GM18861 (cell line): ENCODE measurements at regions not wholly inside any gene's neighbourhood (a gene's known extent, or its start where the extent isn't known, plus 50 kb on each side); places are given as distances from the start of the nearest gene placed in this dataset.
A peak's percentile ranks its signal among the peaks of the same experiment; 100 is the strongest.

ENCODE experiments used
- ATAC-seq: cut with Tn5 transposase; IDR thresholded peaks from one replicate; pipeline ENCODE4 v1.9.1; 2021; ENCODE audit not compliant: unreplicated experiment

DNA sequence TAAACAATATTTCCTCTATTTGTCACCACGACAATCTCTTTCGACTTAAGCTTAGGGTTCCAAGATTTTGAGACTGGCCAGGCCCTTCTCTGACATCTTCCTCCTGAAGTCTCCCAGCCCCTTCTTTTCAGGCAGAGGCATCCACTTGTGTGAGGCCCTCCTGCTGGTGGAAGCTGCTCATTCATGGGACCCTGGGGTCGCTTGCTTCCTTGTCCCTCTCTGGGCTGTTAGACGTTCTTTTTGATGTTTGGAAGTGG, 188.2 kb upstream of the APCDD1 start:
- no peak for ATAC-seq

DNA sequence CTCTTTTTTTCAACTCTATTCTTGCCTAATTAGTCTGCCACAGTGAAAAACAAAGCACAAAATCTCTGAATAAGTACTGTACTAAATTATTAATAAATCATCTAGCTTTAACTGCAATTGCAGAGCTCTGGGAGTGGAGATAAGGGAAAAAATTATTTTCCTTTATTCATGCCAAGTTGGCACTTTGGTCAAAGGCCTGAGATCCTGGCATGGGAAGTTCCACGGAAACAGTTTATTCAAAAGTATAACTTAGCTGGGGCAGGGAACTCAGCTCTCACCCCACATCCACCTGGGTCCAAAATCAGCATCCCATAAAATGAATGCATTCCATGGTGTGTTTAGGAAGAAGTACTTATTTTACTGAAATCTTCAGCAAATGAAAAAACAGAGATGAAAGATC, 185.2 kb upstream of the APCDD1 start:
- no peak for ATAC-seq

DNA sequence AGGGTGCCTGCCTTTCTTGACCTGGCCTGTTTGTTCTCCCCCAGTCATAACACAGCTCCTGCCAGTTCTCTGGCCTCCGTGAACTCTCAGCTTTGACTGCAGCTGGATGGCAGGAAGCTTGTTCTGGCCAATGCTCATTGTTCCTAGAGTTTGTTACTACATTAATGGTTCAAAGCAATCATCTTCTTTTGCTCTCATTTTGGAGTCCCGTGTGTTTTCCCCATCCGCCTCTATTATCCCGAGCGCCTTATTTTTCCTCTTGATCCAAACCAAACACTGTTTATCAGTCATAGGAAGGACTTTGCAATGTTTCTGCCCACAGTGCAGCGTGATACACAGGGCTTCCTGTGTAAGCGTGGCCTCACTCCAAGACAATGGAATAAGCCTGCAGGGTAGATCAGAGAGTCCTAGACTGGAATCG, 184.3 kb upstream of the APCDD1 start:
- ATAC-seq = no peak

DNA sequence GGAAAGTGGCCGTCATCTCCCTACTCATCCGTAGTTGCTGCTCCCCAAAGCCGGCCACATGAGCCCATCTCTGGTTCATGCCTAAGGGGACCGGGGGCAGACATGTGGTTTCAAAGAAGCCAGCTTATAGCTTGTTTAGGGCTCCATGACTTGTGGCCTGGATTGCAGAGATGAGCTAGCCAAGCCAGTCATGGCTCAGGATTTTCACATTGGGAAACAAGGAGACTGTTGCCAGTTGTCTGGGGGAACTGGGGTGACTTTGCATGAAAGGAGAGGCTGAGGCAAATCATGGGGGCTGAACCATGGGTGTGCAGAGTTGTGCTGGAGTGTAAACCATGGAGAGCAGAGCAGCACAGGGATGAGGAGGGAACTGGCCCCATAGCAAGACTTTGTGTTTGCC, 183.0 kb upstream of the APCDD1 start:
- no peak for ATAC-seq

DNA sequence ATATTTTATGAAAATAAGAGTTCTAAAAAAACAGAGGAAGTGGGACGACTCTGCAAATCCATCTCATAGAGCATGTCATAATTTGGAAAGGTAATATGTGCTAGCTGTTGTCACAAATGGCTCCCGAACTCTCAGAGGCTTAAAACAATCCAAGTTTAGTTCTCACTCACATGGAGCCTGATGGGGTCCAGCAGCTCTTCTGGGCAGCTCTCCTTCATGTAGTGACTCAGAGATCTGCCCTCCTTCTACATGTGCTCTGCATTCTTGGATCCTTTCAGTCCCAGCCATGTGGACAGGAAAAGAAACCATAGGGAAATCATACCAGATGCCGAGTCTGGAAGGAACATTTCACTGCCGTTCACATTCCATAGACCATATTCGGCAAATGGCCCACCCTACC, 180.1 kb upstream of the APCDD1 start:
- no peak for ATAC-seq

DNA sequence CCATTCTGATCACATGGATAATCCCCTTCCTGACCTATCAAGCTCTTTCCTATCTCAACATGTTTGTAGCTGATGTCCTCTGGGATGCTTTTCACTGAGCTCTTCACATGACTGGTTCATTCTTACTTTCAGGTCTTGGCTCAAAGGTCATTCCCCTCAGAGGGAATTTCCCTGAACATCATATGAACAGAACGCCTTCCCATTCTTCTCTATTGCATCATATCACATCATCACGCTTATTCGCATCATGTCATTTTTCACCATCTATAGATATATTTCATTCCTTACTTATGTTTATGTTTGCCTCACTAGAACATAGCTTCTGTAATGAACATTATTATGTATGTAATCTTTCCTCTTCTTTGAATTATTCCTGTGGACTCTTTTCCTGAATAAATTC, 178.9 kb upstream of the APCDD1 start:
- no peak for ATAC-seq

DNA sequence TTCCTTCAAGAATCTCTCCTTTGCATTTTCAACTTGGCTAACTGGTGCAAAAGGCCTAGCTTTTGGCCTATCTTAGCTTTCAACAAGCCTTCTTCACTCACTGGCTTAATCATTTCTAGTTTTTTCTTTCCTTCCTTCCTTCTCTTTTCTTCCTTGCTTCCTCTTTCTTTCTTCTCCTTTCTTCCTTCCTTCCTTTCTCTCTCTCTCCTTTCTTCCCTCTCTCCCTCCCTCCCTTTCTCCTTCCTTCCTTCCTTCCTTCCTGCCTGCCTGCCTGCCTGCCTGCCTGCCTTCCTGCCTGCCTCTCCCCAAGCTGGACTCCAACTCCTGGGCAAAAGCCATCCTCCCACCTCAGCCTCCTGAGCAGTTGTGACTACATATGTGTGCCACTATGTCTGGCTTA, 176.2 kb upstream of the APCDD1 start:
- no peak for ATAC-seq

DNA sequence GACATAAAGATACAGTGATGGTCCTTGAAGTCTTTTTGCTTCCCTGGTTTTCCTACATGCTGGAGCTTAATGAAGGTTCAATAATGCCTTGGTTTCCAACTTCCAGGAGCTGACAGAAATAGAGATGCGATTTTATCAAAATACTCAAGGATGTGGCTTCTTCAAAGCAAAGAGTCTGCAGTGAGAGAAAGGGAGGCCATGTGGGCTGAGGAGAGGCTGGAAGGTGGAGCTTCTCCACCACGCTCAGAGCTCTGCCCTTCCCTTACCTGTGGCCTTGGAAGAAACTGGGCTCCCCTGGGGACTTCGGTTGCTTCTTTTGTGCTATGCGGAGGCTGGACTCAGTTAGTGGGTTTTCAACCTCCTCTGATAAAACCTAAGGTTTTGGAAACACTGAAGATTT, 175.0 kb upstream of the APCDD1 start:
- no peak for ATAC-seq

DNA sequence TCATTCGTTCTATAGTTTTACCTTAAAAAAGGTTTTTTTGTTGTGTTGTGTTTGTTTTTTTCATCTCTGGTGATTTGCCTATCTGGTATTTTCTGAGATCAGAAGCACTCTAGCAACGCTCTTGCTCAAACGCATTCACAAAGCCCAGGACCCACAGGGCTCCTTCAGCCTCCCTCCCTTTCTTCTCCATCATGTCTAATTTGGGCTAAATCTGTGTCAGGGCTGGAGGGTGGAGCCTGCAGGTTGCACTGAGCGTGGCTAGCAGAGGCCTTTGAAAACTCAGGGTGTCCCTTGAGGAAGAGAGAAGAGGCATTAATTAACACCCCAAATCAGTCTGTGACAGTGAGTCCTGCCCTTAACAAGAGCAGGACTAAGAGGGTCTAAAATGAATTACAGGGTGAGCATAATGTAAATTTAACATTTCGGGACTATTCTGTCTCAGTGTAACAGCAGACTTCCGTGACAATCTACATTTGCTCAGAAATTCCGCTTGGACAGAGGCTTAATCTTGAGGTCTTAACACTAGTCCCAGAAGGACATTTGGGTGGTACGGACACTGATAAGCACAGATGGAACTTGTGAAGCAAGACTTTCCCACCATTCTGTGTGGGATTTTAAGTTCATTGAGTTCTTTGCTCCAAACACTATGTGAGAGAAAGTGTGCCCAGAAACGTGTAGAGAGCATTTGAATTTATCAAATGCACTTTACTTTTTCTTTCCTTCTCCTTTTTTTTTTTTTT, 174.4 kb upstream of the APCDD1 start:
- ATAC-seq = no peak

DNA sequence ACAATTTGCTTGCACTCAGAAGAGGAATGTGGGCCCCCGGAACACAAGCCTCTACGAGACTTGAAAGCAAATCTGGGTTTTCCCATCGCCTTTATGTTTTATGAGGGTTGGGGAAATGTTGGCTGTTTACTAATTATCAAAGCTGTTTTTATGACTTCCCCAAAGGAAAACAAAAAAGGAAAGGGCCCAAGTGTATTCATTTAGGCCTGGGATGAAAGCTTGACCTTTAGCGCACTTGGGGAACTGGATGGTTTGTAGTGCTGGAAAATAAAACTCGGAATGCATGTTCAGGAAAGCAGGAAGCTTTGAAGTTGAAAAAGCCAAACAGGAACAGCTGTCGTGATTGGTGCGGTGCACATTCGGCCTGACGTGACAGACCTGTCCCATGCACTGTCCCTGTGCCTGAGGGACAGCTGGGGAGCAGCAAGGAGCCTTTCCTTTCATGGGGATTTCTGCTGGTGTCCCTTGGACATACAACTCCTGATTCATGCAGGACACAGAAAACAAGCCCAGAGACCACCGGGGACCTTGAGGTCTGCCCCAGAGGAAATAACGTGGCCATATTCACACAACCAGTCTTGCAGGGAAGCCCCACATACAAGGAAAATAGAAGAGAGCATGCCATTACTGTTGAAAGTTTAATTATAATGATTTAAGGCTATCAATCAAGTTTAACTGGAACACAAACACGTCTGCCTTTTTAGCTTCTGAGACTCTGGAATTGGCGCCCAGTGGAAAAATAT, 169.7 kb upstream of the APCDD1 start:
- no peak for ATAC-seq

DNA sequence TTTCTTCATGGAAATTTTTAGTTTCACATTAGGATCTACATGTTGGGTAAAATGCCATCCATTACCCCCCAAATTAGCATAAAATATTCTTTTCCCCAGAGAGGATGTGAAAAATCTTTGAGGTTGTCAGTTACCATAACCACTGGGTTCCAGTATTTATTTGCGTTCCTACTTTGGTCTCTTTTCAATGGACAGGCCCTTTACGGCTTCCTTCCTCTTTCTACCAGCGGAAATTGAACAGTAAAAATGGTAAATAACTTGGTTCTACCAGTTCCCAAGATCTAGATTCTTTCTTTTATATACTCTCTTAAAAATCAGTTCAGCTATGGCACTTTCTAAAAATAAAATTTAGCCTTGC, 169.2 kb upstream of the APCDD1 start:
- ATAC-seq = peak; percentile 72

DNA sequence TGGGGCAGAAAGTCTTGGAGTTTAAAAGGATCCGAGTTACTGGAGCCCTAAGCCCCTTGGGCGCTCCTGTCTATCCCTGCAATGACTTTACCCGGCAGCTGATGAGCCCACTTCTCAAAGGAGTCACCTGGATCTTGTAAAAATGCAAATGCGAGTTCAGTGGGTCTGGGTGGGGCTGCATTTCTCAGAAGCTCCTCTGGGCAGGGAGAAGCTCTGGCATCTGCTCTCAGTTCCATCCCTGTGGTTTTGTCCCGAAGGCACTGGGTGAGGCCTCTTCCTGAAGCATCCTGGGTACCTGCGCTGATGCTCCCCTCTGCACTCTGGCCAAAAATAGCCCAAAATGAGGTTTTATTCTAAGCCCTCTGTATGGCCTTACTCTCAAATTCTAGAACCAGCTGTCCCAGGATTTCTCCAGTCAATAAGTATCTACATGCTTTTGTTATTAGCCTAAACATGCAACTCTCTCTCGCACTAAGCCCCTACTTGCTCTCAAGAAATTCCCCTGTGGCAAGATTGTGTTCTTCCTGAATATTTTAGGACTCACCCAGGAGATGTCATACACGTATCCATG, 167.8 kb upstream of the APCDD1 start:
- ATAC-seq = no peak

DNA sequence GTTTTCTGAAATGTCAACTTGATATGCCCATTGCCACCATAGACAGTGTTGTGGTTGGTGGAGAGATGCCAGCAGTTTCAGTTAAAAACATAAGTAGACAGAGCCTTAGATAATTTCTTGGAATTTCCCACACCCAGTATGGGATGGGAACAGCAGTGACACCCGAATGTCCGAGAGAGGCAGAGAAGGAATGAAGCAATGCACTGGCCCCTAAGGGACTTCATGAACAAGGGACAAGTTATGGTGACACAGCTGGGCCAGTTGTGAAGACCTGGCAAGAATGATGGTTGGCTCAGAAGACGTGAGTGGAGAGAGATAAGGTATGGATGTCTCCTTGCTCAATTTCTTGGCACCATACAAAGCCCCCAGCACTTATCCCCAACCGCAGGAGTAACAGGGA, 165.2 kb upstream of the APCDD1 start:
- ATAC-seq = no peak

DNA sequence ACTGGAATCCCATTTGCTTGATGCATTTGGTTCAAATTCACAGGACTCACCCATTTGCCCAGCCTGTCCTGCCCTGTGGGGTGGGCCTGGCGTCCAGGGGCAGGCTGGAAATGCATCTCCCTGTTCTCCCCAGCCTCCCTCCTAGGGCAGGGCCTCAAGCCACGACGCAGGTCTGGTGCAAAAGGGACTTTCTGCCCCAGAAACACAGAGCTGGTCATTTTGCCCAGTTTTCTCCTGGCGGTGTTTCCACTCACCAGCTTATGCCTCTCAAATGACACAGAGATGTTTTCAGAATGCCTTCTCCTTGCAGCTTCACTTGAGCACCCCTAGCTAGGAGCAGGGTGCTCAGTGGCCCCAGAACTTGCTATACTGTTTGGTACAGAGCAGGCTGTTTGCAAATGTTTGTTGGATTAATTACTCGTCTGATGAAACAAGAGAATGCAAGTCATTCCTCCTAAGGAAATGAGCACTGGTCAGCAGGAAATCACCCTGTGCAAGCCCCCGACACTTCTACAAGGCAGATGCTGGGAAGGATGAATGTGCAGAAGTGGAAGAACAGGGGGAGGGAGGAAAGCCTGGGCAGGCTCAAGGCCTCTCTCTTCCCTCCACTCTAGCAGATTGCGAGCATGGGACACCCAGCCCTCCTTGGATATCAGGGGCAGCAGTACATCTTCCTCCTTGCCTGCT, 164.3 kb upstream of the APCDD1 start:
- ATAC-seq = no peak

DNA sequence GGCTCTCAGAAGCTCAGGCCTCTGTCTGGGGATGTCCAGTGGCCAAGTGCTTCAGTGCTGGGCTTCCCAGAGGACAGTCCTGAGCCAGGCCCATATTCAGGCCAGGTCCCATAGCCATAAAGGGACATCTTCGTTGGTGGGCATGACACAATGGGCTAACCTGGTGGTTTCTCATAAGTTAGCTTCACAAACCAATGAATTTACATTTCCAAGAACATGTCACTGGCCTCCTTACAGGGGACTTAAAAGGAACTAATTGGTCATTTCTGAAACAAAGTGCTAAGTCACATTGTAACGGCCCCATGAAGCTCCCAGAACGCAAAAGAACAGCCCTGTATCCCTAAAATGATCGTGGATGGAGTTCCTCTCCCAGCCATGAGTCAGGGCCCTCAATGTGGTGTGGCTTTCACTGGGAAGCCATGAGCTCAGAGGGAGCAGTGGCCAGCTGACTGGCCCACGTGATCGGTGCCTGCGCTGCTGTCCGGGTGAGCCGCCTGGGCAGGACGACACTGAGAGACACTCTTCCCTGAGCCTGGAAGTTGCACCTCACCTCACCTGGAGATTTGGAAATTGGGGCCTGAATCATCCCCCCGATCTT, 163.7 kb upstream of the APCDD1 start:
- ATAC-seq = no peak

DNA sequence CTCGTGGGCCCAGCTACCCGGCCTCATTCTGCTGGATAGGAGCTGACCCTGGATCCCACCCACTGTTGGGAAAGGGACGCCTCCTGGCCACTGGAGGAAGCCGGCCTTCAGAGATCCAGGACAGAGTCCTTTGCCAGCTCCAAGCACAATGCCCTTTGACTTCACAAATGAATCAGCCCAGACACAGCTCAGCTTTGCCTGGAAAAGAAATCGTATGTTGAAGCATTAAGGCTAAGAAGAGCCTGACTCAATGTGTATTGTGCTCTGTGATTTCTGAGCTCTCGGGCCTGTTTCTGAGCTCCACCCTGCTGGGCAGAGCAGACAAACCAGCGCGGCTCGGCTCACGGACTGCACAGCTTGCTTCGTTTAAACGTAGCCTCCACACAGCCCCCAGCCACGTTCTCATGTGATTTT, 162.9 kb upstream of the APCDD1 start:
- ATAC-seq = no peak

DNA sequence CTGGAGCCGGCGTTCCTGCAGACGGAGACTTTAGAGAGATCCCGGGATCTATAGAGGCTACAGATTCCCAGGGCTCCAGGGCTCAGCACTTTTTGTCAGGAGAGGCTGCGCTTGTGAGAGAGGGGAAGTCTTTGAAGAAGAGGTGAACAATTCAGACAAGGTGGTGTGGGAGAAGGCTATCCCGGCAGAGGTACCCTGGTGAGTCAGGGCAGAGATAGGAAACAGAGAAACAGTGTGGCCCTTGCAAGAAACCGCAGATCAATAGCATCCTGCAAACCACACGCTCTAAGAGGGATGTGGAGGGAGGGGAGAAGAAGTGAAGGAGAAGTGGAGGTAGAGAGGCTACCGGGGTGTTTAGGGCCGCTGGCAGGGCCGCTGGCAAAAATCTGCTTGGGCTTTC, 160.5 kb upstream of the APCDD1 start:
- ATAC-seq = no peak

DNA sequence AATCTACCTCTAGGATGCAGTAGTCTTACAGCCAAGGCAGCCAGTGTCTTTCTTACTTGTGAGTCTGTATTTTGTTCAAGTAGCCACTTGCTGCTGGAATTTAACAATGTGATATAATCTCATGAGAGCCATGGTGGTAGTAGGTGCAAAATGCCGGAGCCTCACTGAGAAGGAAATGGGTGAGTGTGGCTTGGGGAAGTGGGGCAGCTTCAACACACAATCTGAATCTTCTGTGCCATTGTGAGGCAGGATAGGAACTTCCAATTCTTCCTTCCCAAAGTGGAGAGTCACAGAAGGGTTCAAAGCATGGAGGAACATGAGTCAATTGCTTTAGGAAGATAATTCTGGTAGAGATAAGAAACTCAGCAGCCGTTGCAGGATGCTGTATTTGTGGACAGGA, 158.7 kb upstream of the APCDD1 start:
- no peak for ATAC-seq

DNA sequence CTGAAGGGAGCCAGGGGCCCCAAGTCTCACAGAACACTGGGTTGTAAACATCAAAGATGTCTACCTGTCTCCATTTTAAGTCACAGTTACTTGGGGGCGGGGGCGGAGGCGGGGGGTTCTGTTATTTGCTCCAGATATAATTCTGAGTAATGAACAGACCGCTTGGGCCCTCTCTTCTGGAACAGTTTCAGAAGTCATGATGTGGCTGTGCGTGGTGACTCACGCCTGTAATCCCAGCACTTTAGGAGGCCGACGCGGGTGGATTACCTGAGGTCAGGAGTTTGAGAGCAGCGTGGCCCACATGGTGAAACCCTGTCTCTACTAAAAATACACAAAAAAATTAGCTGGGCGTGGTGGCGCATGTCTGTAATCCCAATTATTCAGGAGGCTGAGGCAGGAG, 157.9 kb upstream of the APCDD1 start:
- ATAC-seq = no peak

DNA sequence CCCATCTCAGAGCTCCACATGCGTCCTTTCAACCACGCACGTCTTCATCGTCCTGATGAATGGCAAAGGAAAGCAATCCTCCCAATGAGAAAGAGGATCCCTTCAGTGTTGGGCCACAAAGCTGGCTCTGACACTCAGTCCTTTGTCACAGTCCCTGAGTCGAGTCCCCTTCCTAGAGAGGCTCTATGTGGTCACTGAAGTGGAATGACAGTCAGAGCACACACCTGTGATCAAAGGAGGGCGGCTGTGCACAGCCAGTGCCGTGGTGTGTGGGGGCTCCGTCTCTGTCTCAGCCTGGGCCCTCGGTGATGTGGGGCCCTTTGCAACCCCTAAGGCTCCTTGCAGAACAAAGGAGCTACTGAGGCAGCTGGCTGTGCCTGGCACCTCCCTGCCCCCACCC, 157.3 kb upstream of the APCDD1 start:
- ATAC-seq = no peak

DNA sequence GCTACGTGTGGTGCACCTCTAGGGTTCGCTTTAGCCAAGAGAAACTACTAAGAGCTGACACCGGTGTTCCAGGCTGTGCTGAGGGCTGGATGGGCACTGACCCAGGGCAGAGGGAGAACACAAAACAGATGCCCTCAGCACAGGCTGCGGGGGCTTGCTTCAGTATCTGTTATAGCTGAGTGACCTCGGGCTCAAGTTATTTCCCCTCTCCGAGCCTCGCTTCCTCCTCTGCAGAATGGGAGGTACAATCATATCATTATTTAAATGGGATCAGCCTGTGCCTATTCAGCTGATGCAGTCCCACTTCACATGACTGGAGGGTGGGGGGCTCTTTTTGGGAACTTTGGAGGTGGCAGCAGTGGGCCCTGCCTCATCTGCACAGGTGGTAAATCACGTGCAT, 156.1 kb upstream of the APCDD1 start:
- ATAC-seq = no peak

DNA sequence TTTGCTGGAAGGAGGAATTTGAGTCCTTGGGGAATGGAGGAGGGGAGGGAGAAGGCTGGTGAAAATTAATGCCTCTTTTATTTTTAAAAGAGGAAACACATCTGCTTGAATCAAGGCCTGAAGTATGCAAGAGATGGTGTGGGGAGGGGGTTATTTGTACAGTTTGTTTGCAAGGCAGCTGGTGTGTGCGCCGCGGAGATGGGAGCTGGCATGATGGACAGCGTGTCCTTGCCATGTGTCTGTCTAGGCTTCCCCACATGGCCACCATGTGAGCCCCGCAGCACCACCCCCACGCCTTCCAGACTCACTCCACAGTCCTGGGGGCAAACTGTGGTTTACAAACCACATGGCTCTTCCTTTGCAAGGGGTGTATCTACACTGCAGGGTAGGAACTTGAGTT, 154.8 kb upstream of the APCDD1 start:
- no peak for ATAC-seq
